PC-9 (cell line): ENCODE measurements at regions not wholly inside any gene's neighbourhood (a gene's known extent, or its start where the extent isn't known, plus 50 kb on each side); places are given as distances from the start of the nearest gene placed in this dataset.
"Not testable (repeated sequence)": the region's sequence is repeated elsewhere in the genome, so short reads cannot be mapped to it uniquely, and the experiment has no call there.

Experiments used
- BruUV-seq: library from RNA; stranded (reverse); fragments of 400-500 nt; replicated peaks from 2 replicates; lab custom pipeline; 2021; lab: Mats Ljungman, UMichigan
- CTCF ChIA-PET: fragments of 300-600 bp; sonication (Branson Sonifier 250); formaldehyde crosslinking; loops from one replicate; lab custom pipeline; 2022; ENCODE audit warnings: antibody characterized with exemption; lab: Charles Lee
- POLR2A ChIA-PET: fragments of 300-600 bp; sonication (Branson Sonifier 250); formaldehyde crosslinking; loops from one replicate; lab custom pipeline; 2022; ENCODE audit warnings: antibody characterized with exemption; ENCODE audit not compliant: unreplicated experiment; lab: Charles Lee
- DNase-seq, 2 experiments: peaks; one replicate each; pipeline versions ENCODE4 v3.0.0 to v3.0.0-alpha.2; 2015 to 2022; ENCODE audit warnings: mixed read lengths in 1 of 2
- H2AFZ ChIP-seq: fragments of 200-600 bp; sonication (generic); 2 replicates; pipeline ENCODE4 v1.8.1; 2017; ENCODE audit warnings: antibody characterized with exemption
- H3F3A ChIP-seq: fragments of 200-600 bp; sonication (generic); 2 replicates; pipeline ENCODE4 v1.8.1; 2017; ENCODE audit warnings: antibody characterized with exemption, mild to moderate bottlenecking, low read depth; ENCODE audit not compliant: insufficient read depth
- H3K27ac ChIP-seq: fragments of 200-600 bp; sonication (generic); 2 replicates; pipeline ENCODE4 v1.6.1; 2016; ENCODE audit warnings: mixed run types
- H3K27me3 ChIP-seq: fragments of 200-600 bp; sonication (generic); 2 replicates; pipeline ENCODE4 v1.6.1; 2016; ENCODE audit warnings: low read depth, mixed run types; ENCODE audit not compliant: insufficient read depth
- H3K36me3 ChIP-seq: fragments of 200-600 bp; sonication (generic); 2 replicates; pipeline ENCODE4 v1.6.1; 2016; ENCODE audit warnings: low read depth, mixed run types
- H3K4me1 ChIP-seq: fragments of 200-600 bp; sonication (generic); replicated peaks from 2 replicates; pipeline ENCODE4 v1.6.1; 2016; ENCODE audit warnings: mixed run types; ENCODE audit not compliant: insufficient read depth
- H3K4me2 ChIP-seq: fragments of 200-600 bp; sonication (generic); 2 replicates; pipeline ENCODE4 v1.6.1; 2017; ENCODE audit warnings: mixed run types
- H3K4me3 ChIP-seq: fragments of 200-600 bp; sonication (generic); 2 replicates; pipeline ENCODE4 v1.6.1; 2016; ENCODE audit warnings: mixed run types
- H3K79me2 ChIP-seq: fragments of 200-600 bp; sonication (generic); 2 replicates; pipeline ENCODE4 v1.6.1; 2017; ENCODE audit warnings: low read depth, mixed run types
- H3K9me2 ChIP-seq: fragments of 200-600 bp; sonication (generic); 2 replicates; pipeline ENCODE4 v1.8.1; 2017; ENCODE audit warnings: mild to moderate bottlenecking; ENCODE audit not compliant: insufficient read depth
- H3K9me3 ChIP-seq: fragments of 200-600 bp; sonication (generic); 2 replicates; pipeline ENCODE4 v1.8.1; 2016; ENCODE audit warnings: low read depth; ENCODE audit not compliant: insufficient read depth
- H4K20me1 ChIP-seq: fragments of 200-600 bp; sonication (generic); 2 replicates; pipeline ENCODE4 v1.8.1; 2017; ENCODE audit not compliant: insufficient read depth
- CTCF ChIP-seq: fragments of 200-600 bp; sonication (generic); conservative IDR thresholded peaks from 2 replicates; pipeline ENCODE4 v1.6.1; 2017; ENCODE audit warnings: mixed run types, antibody characterized with exemption, mild to moderate bottlenecking, moderate library complexity
- EZH2 ChIP-seq: fragments of 200-600 bp; sonication (generic); IDR thresholded peaks from 2 replicates; pipeline ENCODE4 v1.8.0; 2017; ENCODE audit warnings: antibody characterized with exemption, low read depth
- intact Hi-C: fragments of 100-400 bp; cut with micrococcal nuclease; formaldehyde crosslinking; loops from one replicate; pipeline ENCODE4 v1.10.0; 2022; ENCODE audit not compliant: unreplicated experiment

GRCh38 chr13:48876289-48876688, 99.4 kb upstream of the FNDC3A start:
- Histone ChIP-seq H3K27me3 (no peaks in the 10 kb centered on the region; the same call in none of the 2 replicates), H4K20me1 (no peaks in the 10 kb centered on the region), H3K27ac (no peak overlapping the region), H3K79me2 (no peaks in the 10 kb centered on the region), H3K4me3 (no peak overlapping the region), H3K4me1 (no peaks in the 10 kb centered on the region), H3K4me2 (no peak overlapping the region), H3K9me2 (no peaks in the 10 kb centered on the region), H3F3A (no peaks in the 10 kb centered on the region), H3K36me3 (no peaks in the 10 kb centered on the region), H3K9me3 (no peaks in the 10 kb centered on the region), H2AFZ (no peak overlapping the region)
- DNase-seq = no peak
- ChIA-PET POLR2A (no interaction called here), CTCF (no interaction called here)
- intact Hi-C loops = no loop called here
- no TSS peak for BruUV-seq
- TF ChIP-seq EZH2 = no peak
- TF ChIP-seq CTCF = no peak

GRCh38 chr13:48879432-48879831, 96.3 kb upstream of the FNDC3A start:
- H3K27ac ChIP-seq = no peak overlapping the region
- no peaks in the 10 kb centered on the region for H3K79me2 ChIP-seq
- H3K9me3 ChIP-seq = no peaks in the 10 kb centered on the region
- BruUV-seq = no TSS peak
- DNase-seq = no peak
- TF ChIP-seq EZH2 (no peak), CTCF (no peak)
- H3K4me1 ChIP-seq = no peaks in the 10 kb centered on the region
- H3K4me2 ChIP-seq = no peak overlapping the region
- no peaks in the 10 kb centered on the region for H4K20me1 ChIP-seq
- no peak overlapping the region for H2AFZ ChIP-seq
- CTCF ChIA-PET = no interaction called here
- H3K4me3 ChIP-seq = no peak overlapping the region
- no peaks in the 10 kb centered on the region for H3K9me2 ChIP-seq
- no peaks in the 10 kb centered on the region; the same call in 1 of the 2 replicates for H3K27me3 ChIP-seq
- intact Hi-C loops = no loop called here
- POLR2A ChIA-PET = no interaction called here
- H3K36me3 ChIP-seq = no peaks in the 10 kb centered on the region
- H3F3A ChIP-seq = no peaks in the 10 kb centered on the region

- H3K4me1 ChIP-seq = no peaks in the 10 kb centered on the region
- DNase-seq = no peak
- no peak for TF ChIP-seq CTCF
- TF ChIP-seq EZH2 = no peak
- H3K27me3 ChIP-seq = no peaks in the 10 kb centered on the region; the same call in 1 of the 2 replicates
- no peak overlapping the region for H3K4me2 ChIP-seq
- no peak overlapping the region for H3K27ac ChIP-seq
- H3F3A ChIP-seq = no peaks in the 10 kb centered on the region
- H3K9me3 ChIP-seq = no peaks in the 10 kb centered on the region
- no TSS peak for BruUV-seq
- no peaks in the 10 kb centered on the region for H3K79me2 ChIP-seq
- ChIA-PET CTCF (no interaction called here), POLR2A (no interaction called here)
- no peak overlapping the region for H3K4me3 ChIP-seq
- no peaks in the 10 kb centered on the region for H4K20me1 ChIP-seq
- no peak overlapping the region for H2AFZ ChIP-seq
- no peaks in the 10 kb centered on the region for H3K36me3 ChIP-seq
- intact Hi-C loops = no loop called here
- no peaks in the 10 kb centered on the region for H3K9me2 ChIP-seq
These were observed 95.9 kb upstream of the FNDC3A start for GRCh38 chr13:48879854-48880253.

GRCh38 chr13:48883786-48884185, 91.9 kb upstream of the FNDC3A start:
- H4K20me1 ChIP-seq, H3K79me2 ChIP-seq, H2AFZ ChIP-seq, H3F3A ChIP-seq, H3K4me3 ChIP-seq, CTCF ChIA-PET, H3K4me2 ChIP-seq, H3K9me2 ChIP-seq, intact Hi-C loops, BruUV-seq, H3K9me3 ChIP-seq, H3K4me1 ChIP-seq, H3K27ac ChIP-seq, POLR2A ChIA-PET, H3K36me3 ChIP-seq, H3K27me3 ChIP-seq, DNase-seq: not testable (repeated sequence)
